A549 (cell line): ENCODE measurements at regions not wholly inside any gene's neighbourhood (a gene's known extent, or its start where the extent isn't known, plus 50 kb on each side); places are given as distances from the start of the nearest gene placed in this dataset.

Experiments
- ATAC-seq, 2 experiments: fragments of 200-7000 bp in 1 of 2; fragments of >200 bp in 1 of 2; cut with Nextera tagmentation in 1 of 2; cut with Tn5 transposase in 1 of 2; 3 replicates each; pipeline versions ENCODE4 v1.8.0 to v1.9.1; 2018 to 2020; ENCODE audit warnings: mild to moderate bottlenecking in 1 of 2, moderate library complexity in 1 of 2
- CTCF ChIA-PET: fragments of 300-600 bp; sonication (Branson Sonifier 250); formaldehyde crosslinking; extraction: SDS; loops from one replicate; lab custom pipeline; 2021; ENCODE audit warnings: antibody characterized with exemption, inconsistent platforms; lab: Yijun Ruan, JAX
- POLR2A ChIA-PET: fragments of 350-600 bp; formaldehyde crosslinking; extraction: SDS; loops from one replicate; lab custom pipeline; 2021; ENCODE audit warnings: antibody characterized with exemption, inconsistent platforms; lab: Yijun Ruan, JAX
- DNase-seq, 2 experiments: peaks; one replicate each; pipeline versions ENCODE4 v3.0.0 to v3.0.0-alpha.2; 2011 to 2016; ENCODE audit warnings: low read depth in 1 of 2, low spot score in 1 of 2
- FAIRE-seq: peaks from 2 replicates; lab custom pipeline; 2011; peaks lifted over from hg19 to GRCh38; lab: Jason Lieb, UNC
- H3K27ac ChIP-seq, 2 experiments: fragments of >200 bp; sonication (Bioruptor Twin); formaldehyde crosslinking; 3 replicates each; pipeline ENCODE4 v1.5.1; 2016 to 2017
- H3K4me1 ChIP-seq: fragments of >200 bp; sonication (Bioruptor Twin); formaldehyde crosslinking; 3 replicates; pipeline ENCODE4 v1.6.1; 2016
- H3K4me2 ChIP-seq: fragments of >200 bp; sonication (Bioruptor Twin); formaldehyde crosslinking; 3 replicates; pipeline ENCODE4 v1.6.1; 2016
- H3K4me3 ChIP-seq: fragments of >200 bp; sonication (Bioruptor Twin); formaldehyde crosslinking; 3 replicates; pipeline ENCODE4 v1.5.1; 2016
- H3K9me3 ChIP-seq: fragments of >200 bp; sonication (Bioruptor Twin); formaldehyde crosslinking; 3 replicates; pipeline ENCODE4 v1.6.1; 2016
- BHLHE40 ChIP-seq: IDR thresholded peaks from 2 replicates; pipeline ENCODE4 v1.6.1; 2012; ENCODE audit warnings: low read depth, low read length, inconsistent platforms
- CHD2 ChIP-seq: fragments of 150-350 bp; IDR thresholded peaks from 2 replicates; pipeline ENCODE4 v1.6.1; 2014; ENCODE audit warnings: low read length; ENCODE audit not compliant: partially characterized antibody
- CHD4 ChIP-seq: fragments of 200-600 bp; sonication (generic); IDR thresholded peaks from 2 replicates; pipeline ENCODE4 v1.6.1; 2016; ENCODE audit warnings: antibody characterized with exemption, mild to moderate bottlenecking, borderline replicate concordance
- EHF ChIP-seq: fragments of 250-450 bp; sonication (Bioruptor Pico); IDR thresholded peaks from 2 replicates; pipeline ENCODE4 v1.5.0; 2020; ENCODE audit warnings: mild to moderate bottlenecking
- FOSL2 ChIP-seq, 2 experiments: fragments of 450-650 bp in 1 of 2; fragments of >200 bp in 1 of 2; sonication (Bioruptor Twin) in 1 of 2; formaldehyde crosslinking; IDR thresholded peaks; 2 replicates each; pipeline versions ENCODE4 v1.5.0 to v1.6.1; 2016 to 2020; ENCODE audit warnings: mild to moderate bottlenecking in 1 of 2, moderate library complexity in 1 of 2
- HDAC2 ChIP-seq: fragments of 200-600 bp; sonication (generic); IDR thresholded peaks from 2 replicates; pipeline ENCODE4 v1.6.1; 2016
- HES2 ChIP-seq: fragments of >200 bp; sonication (Bioruptor Twin); formaldehyde crosslinking; IDR thresholded peaks from 2 replicates; pipeline ENCODE4 v1.6.1; 2016
- HEYL ChIP-seq: fragments of 250-450 bp; sonication (Bioruptor Pico); IDR thresholded peaks from 2 replicates; pipeline ENCODE4 v1.8.0; 2021; ENCODE audit warnings: mild to moderate bottlenecking, moderate library complexity
- HOXA7 ChIP-seq: fragments of 250-450 bp; sonication (Bioruptor Pico); IDR thresholded peaks from 2 replicates; pipeline ENCODE4 v1.5.0; 2020; ENCODE audit warnings: mild to moderate bottlenecking, moderate library complexity
- JUNB ChIP-seq: fragments of >200 bp; sonication (Bioruptor Twin); formaldehyde crosslinking; IDR thresholded peaks from 2 replicates; pipeline ENCODE4 v1.6.1; 2016
- KDM1A ChIP-seq: fragments of 200-600 bp; sonication (generic); IDR thresholded peaks from 2 replicates; pipeline ENCODE4 v1.6.1; 2016; ENCODE audit warnings: low read depth, mild to moderate bottlenecking
- KDM5A ChIP-seq: fragments of 200-600 bp; sonication (generic); IDR thresholded peaks from 2 replicates; pipeline ENCODE4 v1.6.1; 2016; ENCODE audit warnings: antibody characterized with exemption, mild to moderate bottlenecking
- MAFK ChIP-seq: fragments of 450-650 bp; IDR thresholded peaks from 2 replicates; pipeline ENCODE4 v1.6.1; 2014; ENCODE audit not compliant: partially characterized antibody
- NFE2L2 ChIP-seq: fragments of 150-350 bp; conservative IDR thresholded peaks from 2 replicates; pipeline ENCODE4 v1.6.1; 2014; ENCODE audit warnings: low read length
- NPAS2 ChIP-seq: fragments of 250-450 bp; sonication (Bioruptor Pico); IDR thresholded peaks from 2 replicates; pipeline ENCODE4 v1.8.0; 2022; ENCODE audit warnings: mild to moderate bottlenecking, moderate library complexity, borderline replicate concordance
- POLR2AphosphoS2 ChIP-seq: conservative IDR thresholded peaks from 2 replicates; pipeline ENCODE4 v1.6.1; 2012; ENCODE audit warnings: low read length, improper control_type of control experiment, inconsistent platforms
- RAD21 ChIP-seq, 2 experiments: fragments of >200 bp in 1 of 2; sonication (Bioruptor Twin) in 1 of 2; formaldehyde crosslinking in 1 of 2; IDR thresholded peaks in 1 of 2; conservative IDR thresholded peaks in 1 of 2; 2 replicates in 1 of 2; 3 replicates in 1 of 2; pipeline ENCODE4 v1.6.1; 2012 to 2018; ENCODE audit warnings: inconsistent platforms in 1 of 2
- SREBF2 ChIP-seq: fragments of 450-650 bp; IDR thresholded peaks from 2 replicates; pipeline ENCODE4 v1.6.1; 2014; ENCODE audit warnings: mild to moderate bottlenecking, moderate library complexity
- USF2 ChIP-seq: fragments of 450-650 bp; IDR thresholded peaks from 2 replicates; pipeline ENCODE4 v1.6.1; 2014; ENCODE audit warnings: antibody characterized with exemption
- ZC3H11A ChIP-seq: fragments of 450-650 bp; IDR thresholded peaks from 2 replicates; pipeline ENCODE4 v1.6.1; 2014; ENCODE audit warnings: antibody characterized with exemption, mild to moderate bottlenecking
- ZSCAN20 ChIP-seq: fragments of 250-450 bp; sonication (Bioruptor Pico); IDR thresholded peaks from 2 replicates; pipeline ENCODE4 v1.8.0; 2022; ENCODE audit warnings: mild to moderate bottlenecking, moderate library complexity
- WGBS: methylation state at CpG from one replicate; pipeline ENCODE4 v1.1.6; 2017; ENCODE audit errors: missing lambda C conversion rate; 5-methylcytosine and 5-hydroxymethylcytosine counted together
- TF ChIP-seq, protein P1 (sequence below): fragments of >200 bp; sonication (Bioruptor Twin); formaldehyde crosslinking; IDR thresholded peaks from 3 replicates; pipeline ENCODE4 v1.6.1; 2016

GRCh38 chr1:170271430-170272161 lies 125.8 kb downstream of the NTMT2 start:
- no peak for ATAC-seq
- Histone ChIP-seq H3K4me2 (no peak overlapping the region), H3K4me3 (no peak overlapping the region), H3K9me3 (no peaks in the 10 kb centered on the region)
- no peak for DNase-seq
- no peak for TF ChIP-seq BHLHE40
- no peak for TF ChIP-seq MAFK
- no peak for TF ChIP-seq FOSL2 (IDR thresholded peaks at IDR 0.05)
- TF ChIP-seq FOSL2 (CRISPR knock-in tag; IDR thresholded peaks at IDR 0.05) = no peak
- no peak for TF ChIP-seq CHD2
- TF ChIP-seq HES2 = no peak
- TF ChIP-seq HDAC2 = no peak
- TF ChIP-seq KDM5A = no peak
- no peak for TF ChIP-seq USF2
- no peak for TF ChIP-seq POLR2AphosphoS2
- TF ChIP-seq KDM1A = no peak
- no peak for TF ChIP-seq RAD21 (conservative IDR thresholded peaks at IDR 0.05 in 1 of 2, IDR thresholded peaks at IDR 0.05 in 1 of 2)
- no peak for TF ChIP-seq NFE2L2
- TF ChIP-seq JUNB = no peak
- no peak for TF ChIP-seq EHF (CRISPR knock-in tag)
- no peak for TF ChIP-seq CHD4
- TF ChIP-seq ZC3H11A = no peak
- TF ChIP-seq, all 56 proteins: peak for 0
- no peaks in the 10 kb centered on the region for H3K4me1 ChIP-seq
- ChIA-PET CTCF (interaction anchor here (0.6 kb wide), 1 partner anchor 107 kb away, joined by 3 read pairs; no protein-coding TSS in a partner anchor), POLR2A (no interaction called here)
- WGBS = 4% methylated on average over 3 of the region's 3 CpGs
- H3K27ac ChIP-seq = no peak overlapping the region
- no peak for FAIRE-seq

DNA sequence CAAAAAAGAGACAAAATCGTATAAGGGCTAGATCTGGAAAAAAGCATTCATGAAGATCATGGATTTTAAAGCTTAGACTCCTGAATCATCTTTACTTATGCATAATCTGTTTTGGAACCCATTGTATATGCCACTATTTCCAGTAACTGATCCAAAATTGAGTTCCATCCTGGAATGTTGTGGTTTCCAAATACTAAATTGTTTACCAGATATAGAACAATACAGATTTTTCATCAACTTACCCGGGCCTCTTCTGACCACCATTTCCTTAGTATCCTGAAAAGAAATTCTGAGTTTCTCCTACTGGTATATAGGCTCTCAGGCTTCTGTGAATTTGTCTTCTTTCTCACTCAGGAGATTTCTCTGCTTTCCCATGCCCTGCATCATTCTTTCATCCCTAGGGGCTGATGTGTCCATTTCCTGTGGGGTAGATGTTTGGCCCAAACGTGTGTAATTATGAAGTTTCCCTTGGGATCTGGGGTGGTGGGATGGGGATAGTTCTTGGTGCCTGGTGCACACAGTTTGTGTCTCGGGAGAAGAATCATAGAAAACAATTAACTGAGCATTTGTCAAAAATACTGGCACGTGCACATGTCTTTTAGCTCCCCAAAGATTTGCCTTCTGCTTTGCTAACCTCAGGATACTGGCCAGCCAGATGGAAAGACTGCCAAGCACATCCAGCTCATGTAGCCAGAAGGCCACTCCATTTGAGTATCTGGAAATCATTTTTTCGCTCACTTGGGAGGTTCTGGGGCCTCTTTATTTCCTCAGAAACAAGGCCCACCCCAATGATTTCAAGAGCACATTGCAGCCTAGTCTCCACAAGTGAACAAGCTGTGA lies 127.8 kb downstream of the NTMT2 start:
- CTCF ChIA-PET = no interaction called here
- ATAC-seq (no peak), DNase-seq (no peak), FAIRE-seq (no peak)
- H3K27ac ChIP-seq = no peak overlapping the region
- no peak overlapping the region for H3K4me3 ChIP-seq
- WGBS = 2% methylated on average over 6 of the region's 6 CpGs
- no peak overlapping the region for H3K4me2 ChIP-seq
- H3K4me1 ChIP-seq = no peaks in the 10 kb centered on the region
- no peaks in the 10 kb centered on the region for H3K9me3 ChIP-seq
- POLR2A ChIA-PET = no interaction called here
- TF ChIP-seq NPAS2 (CRISPR knock-in tag) = no peak
- no peak for TF ChIP-seq HEYL
- TF ChIP-seq, protein P1, sequence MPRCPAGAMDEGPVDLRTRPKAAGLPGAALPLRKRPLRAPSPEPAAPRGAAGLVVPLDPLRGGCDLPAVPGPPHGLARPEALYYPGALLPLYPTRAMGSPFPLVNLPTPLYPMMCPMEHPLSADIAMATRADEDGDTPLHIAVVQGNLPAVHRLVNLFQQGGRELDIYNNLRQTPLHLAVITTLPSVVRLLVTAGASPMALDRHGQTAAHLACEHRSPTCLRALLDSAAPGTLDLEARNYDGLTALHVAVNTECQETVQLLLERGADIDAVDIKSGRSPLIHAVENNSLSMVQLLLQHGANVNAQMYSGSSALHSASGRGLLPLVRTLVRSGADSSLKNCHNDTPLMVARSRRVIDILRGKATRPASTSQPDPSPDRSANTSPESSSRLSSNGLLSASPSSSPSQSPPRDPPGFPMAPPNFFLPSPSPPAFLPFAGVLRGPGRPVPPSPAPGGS = no peak
- TF ChIP-seq SREBF2 = no peak
- TF ChIP-seq HOXA7 (CRISPR knock-in tag) = no peak
- no peak for TF ChIP-seq USF2
- no peak for TF ChIP-seq ZSCAN20
- no peak for TF ChIP-seq RAD21 (conservative IDR thresholded peaks at IDR 0.05 in 1 of 2, IDR thresholded peaks at IDR 0.05 in 1 of 2)
- TF ChIP-seq NFE2L2 = no peak
